Fibroblast of skin of right quadriceps (primary cell): ENCODE measurements at regions not wholly inside any gene's neighbourhood (a gene's known extent, or its start where the extent isn't known, plus 50 kb on each side); places are given as distances from the start of the nearest gene placed in this dataset.

Experiments
- DNase-seq: peaks from one replicate; pipeline ENCODE4 v3.0.0-alpha.2; 2013

DNA sequence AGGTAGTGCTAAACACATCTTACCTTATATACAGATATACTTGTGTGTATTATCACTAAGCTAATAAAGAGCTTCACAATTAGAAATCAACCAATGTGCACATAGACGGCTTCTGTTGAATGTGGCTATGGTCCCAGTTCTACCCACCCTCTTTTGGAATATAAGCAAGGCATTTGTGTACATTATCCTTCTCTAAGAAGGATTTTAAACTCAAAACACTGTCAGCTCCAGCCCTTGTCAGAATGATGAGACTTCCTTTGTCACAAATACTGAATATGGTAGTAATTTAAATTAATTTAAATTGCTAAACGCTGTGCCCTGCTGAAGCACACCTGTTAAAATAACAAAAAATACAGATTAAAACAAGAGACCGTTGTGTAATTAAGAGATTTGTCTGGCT is 107.9 kb upstream of the GRAMD2B start:
- no peak for DNase-seq

DNA sequence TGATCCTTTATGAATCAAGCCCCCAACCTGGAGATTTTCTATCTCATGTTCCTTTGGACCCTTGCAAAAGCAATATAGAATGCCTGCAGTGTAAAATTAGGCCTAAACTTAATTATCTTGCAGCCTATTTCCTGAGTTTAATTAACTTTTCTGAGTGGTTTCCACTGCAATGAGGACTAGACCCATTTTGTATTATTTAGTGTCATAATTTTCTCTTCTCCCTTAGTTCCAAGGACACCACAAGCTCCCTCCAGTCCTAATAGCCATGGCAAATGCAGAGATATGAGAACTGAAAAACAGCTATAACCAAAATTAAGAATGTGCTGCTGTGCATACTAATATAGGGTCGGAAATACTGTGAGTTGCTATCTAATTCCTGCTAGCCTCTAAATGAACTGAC is 90.9 kb upstream of the GRAMD2B start:
- no peak for DNase-seq

DNA sequence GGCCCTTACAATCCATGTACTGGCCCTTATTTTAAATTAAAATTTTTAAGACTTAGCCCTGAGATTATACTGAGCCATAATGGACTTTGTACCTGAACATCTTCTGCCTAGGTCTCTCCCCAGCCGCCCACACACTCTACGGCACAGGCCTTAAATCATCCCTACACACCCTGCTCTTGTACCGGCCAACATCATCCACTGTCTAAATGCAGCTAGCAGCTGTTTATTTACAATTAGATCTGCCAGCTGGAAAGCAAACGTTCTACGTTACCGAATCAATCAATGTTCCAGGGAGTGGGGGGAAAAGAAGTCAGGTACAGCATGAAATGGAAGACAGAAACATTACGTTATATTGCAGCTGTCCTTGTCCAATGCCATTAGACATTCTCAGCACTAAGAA is 88.4 kb upstream of the GRAMD2B start:
- DNase-seq = no peak

DNA sequence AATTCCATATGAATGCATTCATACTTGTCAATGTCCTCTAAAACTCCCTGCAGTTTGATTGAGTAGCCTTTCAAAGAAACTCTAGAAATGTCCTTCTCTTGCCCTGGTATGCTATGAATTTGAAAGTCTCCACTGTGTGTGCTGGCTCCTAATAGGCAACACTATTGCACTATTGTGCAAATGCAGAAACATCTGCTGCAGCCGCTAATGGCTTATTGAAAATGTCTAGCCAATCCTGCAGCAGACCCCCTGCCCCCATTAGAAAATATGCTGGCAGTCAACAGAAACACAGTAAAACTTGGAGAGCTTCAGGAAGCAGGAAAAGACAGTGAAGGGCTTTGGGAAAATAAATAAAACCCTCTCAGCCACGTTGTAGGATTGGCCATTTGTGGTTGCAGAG is 87.3 kb upstream of the GRAMD2B start:
- DNase-seq = peak; percentile 71

DNA sequence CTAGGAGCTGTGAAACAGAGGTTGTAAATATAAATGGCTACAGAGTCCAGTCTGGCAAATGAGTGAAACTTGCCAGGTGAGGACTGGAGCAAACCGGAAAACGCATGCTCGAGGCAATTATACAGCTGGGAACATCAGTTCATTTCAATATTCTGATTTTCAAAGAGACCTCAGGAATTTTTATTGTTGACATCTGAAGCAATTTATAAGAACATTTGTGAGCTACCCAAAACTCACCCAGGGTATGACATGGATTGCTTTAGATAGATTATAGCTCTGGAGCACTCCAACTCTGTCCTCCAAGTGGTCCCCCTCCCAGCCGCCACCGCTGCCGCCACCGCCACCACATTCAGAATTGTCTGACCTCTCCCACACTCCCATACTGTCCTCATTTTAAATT is 84.6 kb upstream of the GRAMD2B start:
- no peak for DNase-seq

DNA sequence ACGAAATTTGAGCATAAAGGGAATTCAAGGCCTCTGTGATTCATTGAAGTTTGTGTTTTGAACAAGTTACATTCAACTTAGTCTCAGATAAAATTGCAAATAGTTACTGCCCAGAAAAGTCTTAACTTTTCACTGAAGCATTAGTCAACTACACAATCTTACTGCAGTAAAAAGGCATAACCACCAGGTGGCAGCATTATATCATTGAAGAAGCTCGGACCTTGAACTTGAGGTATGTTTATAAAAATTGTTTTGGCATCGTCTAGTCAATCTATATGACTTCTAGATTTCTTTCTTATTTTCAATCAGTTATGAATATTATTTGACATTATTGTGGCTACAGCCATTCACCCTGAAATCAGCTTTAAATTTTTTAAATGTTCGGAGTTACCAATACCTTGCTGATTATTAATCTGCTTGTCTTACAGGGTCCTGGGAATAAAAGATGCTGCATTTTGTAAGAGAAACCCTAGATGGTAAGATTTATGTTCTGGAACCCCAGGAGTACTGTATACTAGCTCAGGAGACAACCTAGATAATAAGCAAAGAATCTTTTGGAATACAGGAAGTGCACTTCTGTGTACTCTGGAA is 83.9 kb upstream of the GRAMD2B start:
- peak; percentile 74 for DNase-seq

DNA sequence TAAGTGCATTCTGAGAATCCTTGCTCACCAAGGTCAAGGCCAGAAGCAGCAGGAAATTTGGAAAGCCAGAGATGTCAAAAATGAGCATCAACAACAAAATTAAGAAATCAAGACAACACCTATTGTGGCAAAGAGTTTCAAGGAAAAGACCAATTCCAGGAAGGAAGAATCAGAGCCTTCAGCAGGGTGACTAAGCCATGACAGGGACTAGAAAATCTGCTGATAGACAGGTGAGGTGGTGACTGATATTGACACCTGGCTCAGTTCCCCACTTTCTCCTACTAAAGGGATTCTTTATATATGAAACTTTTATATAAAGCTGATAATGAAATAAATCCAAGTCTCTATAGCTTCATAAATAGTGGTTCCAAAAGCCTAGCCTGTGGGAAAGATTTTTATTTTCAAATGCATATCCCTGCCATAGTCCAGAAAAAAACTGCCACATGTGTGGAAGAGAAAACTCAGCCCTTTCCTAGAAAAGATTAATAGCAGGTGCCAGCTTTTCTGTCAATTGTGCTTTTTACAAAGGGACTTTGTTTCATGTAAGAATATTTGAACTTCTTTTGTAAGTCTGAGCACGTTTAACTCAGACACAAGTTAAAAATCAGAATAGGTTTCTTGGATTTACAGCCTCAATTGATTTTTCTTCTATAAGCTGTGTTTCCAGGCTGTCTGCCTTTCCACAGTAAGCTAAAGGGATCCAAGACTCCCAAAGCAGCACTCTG is 81.1 kb upstream of the GRAMD2B start:
- DNase-seq = no peak

DNA sequence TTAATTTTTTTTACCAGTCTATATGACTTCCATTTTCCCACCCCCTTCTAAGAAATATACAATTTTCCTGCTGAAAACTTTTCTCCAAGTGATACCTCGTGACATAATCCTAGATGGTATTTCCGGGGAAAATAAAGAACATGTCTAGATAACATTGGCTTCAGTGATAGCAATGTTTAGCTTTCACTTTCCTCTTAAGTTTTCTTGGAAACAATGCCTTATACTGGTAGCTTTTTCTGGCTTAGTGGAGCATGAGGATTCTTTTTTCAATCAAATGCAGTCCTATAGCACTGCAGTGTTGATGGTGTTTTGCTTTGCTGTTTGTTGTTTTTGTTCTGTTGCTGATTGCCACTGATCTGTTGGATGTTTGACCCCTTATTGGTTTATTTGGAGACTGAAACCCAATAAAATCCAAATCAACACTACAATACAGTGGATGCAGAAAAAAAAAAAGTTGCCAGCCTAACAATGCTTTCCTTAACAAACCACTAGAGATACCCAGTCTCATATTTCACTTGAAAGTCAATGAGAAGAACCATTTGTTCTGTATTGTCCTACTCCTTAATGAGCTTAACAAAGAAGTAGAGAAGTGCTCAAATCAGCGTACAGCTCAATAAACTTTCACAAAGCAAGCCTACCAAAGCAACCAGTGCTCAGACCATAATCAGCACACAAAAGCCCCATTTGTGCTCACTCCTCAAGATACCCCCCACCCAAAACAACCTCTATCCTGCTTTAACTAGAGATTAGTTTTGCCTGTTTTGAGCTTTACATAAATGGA is 74.2 kb upstream of the GRAMD2B start:
- no peak for DNase-seq

DNA sequence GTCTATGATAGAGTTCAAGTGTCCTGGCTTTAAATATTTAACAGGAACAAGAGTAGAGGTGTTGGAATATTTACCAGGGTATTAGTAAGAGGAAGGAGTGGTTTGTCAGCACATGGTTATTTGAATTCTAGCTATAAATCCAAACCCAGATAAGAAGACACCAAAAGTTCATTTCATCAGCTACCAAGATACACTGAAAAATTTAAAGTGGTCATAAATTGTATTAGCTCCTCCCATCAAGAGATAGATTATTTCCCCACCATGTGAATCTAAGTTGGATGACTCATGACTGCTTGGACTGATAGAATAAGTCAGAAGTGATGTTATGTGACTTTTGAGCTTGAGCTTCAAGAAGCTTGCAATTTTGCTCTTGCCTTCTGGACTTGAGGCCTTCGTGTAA is 72.1 kb upstream of the GRAMD2B start:
- DNase-seq = peak; percentile 89

DNA sequence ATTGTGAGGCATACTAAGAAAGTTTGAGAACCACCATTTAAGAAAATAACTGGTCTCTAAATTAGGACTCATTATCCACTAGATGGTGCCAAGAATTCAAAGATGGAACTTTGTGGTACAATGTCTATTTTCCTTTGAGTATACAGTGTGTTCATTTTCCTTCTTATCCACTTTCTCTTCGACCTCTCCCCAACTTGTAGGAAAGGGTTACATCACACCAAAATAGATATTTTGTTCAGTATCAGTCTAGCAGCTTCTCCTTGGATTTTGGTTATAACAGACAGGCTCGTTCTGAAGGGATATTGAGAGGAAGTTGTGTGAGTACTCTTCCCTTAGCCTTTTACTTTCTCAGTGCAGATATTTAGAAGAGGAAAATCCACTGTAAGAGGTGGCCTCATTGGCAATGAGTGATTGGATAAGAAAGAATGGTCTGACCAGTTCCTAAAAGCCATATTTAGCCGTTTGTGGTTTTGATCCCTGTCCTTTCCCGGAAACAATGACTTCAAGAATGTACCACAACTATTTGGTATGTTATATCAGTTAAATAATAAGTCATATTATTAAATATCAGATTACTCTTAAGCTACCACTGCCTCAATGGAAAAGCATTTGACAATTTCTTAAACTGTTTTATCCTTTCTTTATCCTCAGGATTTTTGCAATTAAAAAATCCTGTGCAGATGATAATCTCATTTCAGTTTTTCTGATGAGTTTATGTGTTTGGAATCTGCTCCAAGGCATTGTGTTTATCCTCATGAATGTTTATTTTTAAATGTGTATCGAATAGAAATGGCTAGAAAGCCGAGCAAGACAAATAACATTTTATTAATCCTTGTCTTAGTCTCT is 69.0 kb upstream of the GRAMD2B start:
- DNase-seq = peak; percentile 99

DNA sequence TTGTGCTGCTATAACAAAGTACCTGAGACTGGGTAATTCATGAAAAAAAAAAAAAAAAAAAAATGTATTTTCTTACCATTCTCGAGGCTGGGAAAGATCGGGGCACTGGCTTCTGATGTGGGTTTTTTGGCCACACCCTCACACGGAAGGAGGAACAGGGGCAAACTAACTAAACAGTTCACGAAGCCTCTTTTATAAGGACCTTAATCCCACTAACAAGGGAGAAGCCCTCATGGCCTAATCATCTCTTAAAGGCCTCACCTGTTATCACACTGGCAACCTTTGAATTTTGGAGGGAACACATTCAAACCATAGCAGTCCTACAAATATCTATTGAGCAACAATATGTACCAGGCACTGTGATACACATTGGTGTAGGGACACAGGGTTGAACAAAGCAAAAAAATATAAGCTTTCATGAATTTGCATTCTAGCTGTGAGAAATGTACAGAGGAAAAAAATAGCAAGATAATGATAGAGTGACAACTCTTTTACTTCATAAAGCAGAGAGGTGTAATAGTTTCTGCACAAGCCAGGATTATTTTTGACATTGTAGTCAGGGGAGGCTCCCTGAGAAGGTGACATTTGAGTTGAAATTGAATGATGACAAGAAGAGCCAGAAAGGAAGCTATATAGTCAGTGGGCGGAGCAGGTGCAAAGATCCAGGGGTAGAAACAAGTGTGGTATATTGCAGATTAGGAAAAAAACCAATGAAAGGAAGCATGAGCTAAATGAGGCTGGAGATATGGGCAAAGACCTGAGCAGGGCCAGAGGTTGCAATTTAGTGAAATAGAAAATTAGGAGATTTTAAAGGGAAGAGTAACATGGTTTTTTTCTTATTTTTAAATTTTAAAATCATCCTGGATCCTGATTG is 68.1 kb upstream of the GRAMD2B start:
- DNase-seq = no peak

DNA sequence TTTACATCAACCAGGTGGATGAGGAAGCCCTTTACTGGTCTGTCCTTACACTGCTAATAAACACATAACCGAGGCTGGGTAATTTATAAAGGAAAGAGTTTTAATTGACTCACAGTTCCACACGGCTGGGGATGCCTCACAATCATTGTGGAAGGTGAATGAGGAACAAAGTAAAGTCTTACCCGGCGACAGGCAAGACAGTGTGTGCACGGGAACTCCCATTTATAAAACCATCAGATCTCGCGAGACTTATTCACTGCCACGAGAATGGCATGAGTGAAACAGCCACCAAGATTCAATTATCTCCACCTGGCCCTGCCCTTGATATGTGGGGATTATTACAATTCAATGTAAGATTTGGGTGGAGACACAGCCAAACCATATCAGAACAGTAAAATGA is 67.3 kb upstream of the GRAMD2B start:
- no peak for DNase-seq

DNA sequence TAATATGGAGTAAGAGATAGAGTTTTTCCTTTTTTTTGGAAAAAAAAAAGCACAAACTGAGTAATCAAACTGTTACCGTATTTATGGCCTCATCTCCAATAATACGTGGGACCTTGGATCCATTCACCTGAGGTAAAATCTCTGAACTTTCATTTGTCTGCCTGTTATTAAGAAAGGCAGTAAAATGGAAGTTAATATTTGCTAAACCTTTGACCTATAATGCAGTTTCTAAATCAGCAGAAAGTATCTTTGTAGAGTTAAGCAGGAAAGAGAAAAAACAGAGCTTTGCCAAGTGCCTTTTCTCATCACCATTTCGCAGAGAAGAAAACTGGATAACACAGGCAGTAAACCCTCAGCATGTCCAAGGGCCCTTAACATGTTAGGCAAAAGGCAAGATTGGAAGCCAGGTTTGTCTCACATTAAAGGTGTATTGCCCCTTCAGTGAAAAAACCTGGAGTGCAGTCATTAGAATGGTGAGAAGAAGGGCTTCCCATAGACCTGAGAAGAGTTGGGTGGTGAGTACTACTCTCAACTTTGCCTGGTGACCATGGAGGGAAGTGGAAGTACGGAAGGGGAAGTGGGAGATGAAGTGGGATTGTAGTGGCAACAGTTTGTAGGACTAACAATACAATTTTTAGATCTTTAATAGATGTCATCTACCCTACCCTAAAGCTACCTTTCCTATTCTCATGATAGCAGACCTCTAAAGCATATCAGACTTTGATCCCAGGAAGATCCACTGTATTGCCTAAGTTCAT is 65.4 kb upstream of the GRAMD2B start:
- no peak for DNase-seq

DNA sequence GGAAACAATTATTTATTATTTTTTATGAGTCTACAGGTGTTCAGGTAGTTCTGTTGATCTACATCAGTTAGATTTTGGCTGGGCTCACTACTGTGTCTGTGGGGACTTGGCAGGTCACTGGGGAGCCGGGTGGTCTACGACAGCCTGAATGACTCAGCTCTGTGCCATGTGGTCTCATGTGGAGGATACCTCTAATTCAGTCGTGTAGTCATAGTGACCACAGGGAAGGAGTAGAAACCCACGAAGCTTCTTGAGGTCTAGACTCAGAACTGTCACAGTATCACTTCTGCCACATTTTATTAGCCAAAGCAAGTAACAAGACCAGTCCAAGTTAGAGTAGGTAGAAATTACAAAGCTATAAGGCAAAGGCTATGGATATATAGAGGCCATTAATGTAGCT is 64.7 kb upstream of the GRAMD2B start:
- peak; percentile 78 for DNase-seq

DNA sequence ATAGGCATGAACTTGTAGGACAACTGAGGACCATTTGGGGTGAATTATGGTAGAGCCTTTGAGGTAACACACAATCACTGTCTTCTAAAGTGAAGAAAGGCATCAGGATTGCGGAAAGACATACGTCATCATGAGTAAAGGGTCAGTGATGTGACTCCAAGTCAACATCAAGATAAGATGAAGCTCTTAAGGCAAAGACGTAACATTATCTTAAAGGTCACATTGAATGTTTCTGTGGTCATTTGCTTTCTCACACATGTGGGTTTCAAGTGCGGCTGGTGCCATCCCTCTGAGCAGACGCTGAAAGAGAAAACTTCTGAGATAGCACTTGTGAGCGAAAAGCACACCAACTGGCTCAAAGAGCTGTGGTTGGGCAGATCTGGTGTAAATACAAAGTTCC is 63.3 kb upstream of the GRAMD2B start:
- no peak for DNase-seq

DNA sequence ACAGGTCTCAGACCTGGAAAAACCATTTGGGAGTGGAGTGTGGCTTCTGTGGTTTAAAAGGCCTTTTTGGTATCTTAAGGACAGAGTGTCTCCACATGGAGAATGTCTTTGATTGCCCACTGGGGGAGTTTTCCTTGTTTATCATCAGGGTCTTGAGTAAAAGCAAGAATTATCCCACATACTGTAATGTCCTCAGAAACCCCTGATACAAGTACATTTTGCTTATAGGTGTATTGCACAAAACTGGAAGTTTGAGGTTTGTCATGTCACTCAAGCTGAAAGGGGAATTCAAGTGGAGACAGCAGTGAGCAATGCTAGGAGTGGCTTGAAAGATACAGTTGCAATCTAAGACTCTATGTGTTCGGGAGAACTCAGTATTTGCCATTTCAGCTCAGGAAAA is 62.7 kb upstream of the GRAMD2B start:
- no peak for DNase-seq

DNA sequence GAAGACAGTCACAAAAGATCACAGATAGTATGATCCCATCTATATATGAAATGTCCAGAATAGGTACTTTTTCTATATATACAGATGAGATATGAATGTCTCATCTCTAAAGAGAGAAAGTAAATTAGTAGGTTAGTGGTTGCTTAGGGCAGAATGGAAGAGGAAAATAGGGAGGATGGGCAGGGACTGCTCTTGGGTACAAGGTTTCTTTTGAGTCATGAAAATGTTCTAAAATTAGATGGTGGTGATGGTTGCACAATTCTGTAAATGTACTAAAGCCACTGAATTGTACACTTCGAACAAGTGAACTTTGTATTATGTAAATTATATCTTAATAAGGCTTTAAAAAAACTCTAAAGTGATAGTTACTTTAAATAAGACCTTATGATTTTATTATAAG is 59.6 kb upstream of the GRAMD2B start:
- DNase-seq = no peak

DNA sequence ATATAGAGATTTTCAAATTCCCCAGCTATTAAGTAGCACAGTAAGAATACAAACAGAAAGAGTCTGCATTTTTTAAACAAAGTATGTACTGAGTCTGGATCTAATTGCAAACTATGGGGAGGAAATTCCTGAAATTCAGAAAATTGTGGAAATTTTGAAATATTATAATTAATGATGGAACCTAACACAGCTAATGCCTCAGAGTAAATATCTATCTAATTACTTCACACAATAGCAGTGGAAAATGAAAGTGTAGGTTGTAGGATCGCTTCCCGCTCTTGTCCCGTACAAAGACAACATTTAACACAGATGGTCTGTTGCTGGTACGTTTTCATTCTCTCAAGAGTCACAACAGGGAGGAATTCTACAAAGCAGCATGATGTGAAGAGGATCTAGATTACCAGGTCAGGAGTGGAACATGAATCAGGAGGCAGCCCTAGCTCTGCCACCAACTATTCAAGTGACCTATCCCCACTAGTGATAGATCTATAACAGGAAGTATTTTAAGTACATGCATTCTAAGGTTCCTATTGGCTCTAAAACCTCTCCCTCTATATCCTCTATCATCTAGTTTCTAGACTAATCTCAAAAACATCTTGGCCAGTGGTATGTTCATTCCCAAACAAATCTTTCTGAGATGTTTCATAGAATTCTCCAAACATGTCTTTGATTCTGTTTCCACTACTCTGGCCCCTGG is 58.9 kb upstream of the GRAMD2B start:
- DNase-seq = no peak

DNA sequence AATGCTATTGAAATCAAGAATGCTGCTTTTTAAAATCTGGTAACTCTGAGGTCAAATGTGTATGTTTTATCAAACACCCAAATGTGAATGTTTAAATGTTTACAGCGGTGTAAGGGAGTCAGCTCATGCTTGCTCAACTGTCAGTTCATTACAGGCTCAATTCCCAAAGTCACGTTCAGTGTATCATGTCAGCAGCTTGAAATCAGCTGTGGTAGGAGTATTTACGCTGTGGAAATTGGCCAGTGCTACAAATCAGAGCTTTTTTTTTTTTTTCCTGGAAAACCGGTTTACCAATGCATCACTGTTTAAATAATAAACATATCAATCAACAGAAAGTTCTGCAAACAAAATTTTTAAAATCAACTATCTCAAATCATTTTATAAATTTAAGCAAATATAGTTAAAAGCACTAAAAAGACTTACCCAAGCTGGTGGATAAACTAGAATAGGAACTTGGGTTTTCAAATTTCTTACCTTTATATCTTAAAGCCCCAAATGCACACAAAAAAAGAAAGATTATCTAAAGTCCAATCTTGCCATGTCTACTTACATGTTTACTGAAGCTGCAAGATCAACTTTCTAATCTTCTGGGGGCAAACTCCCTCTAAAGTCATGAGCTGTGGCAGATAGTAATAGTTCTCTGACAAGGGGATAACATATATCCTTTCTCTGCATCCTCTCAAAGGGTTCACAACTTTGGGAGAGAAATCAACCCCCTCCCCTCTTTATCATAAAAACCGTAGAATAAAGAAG is 57.6 kb upstream of the GRAMD2B start:
- peak; percentile 41 for DNase-seq

DNA sequence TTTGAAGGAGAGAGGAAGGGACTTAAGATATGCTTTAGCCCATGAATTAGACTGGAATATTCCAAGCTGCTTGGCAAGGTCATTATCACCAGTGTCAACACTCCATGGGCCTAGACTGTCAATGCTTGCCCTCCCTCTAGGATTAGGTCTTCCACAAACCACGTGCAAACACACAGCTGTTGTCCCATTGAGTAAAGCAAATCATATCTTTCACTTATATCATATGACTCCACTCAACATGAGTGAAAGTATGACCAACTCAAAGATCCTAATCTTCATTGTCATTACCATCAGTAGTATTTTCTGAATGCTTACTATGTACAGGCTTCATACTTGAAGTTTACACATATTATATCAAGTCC is 57.0 kb upstream of the GRAMD2B start:
- no peak for DNase-seq
